ENCODE measurements at regions not wholly inside any gene's neighbourhood (a gene's known extent, or its start where the extent isn't known, plus 50 kb on each side); places are given as distances from the start of the nearest gene placed in this dataset.
"Not testable (repeated sequence)": the region's sequence is repeated elsewhere in the genome, so short reads cannot be mapped to it uniquely, and the experiment has no call there.

DNA sequence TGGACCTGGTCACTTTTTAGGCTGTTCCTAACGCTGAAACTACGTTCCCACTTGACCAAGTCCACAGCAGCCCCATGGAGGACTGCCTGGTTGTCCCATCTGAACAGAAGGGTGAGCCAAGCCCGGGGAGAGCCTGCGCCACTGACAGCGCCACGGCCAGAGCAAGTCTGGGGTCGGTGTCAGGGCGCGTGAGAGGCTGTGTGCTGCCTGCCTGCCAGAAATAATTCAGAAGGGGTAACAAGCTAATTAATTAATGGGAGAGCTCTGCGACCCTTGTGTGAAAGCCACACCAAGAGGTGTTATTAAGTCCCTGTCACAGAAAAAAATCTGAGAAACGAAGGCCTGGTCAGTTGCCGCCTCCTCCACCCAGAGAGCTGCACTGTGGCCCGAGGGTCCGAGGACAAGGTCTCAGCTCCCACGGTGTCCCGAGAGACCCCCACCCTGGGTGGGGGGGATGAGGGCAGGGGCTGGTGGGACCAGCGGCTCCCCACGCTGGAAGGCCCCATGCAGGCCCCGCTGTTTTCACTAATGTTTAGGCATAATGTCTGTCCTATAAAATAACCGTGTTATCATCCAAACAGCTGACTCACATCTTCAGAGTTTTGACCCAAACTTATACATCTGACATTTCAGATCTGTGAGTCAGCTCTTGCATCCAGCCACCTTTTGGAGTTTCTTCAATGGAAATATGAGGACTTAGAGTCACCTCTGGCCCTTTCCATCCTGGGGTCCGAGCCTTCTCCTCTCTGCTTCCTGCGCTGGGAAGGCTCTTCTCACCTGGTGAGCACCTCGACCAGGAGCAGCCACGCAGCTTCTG is 58.5 kb downstream of the DLL1 start:
- DNase-seq, result no peak

DNA sequence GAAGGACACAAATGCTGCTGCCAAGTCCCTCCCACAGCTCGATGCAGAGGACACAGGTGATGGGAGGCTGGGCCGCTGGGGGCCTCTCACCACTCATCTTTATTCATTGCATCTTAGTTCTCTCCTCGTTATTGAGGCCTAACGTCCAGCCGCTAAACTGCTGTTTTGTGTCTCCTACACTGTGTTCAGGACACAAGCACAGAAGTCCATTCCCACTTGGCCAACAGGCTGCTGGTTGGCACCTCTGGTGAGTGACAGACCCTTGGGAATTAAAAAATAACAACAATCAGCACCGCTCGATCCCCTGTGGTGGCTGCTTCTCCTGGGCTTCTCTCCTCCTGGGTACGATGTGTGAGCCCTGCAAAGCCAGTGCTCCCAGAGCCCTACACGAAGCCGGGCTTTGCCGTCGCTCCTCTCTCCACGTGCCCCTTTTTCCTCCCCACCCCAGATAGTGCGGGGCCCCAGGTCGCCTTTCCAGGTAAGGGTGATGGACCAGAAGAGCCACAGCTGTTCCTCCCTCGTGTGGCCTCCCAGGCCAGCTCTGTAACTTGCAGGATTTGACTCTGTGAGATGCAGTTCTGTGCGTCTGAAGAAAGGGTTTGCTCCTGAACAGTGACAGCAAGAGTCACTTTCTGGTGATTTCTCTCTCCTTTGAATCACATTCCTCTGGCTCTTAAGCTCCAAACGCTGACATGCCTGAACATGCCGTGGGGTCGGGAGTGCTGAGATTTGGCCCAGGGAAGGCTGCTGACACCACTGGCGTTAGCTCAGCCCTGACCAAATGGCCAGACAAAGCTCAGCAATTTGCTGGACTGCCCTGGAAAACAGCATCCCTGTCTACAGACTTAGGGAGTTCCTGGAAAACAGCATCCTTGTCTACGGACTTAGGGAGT is 59.3 kb downstream of the DLL1 start:
- no peak for DNase-seq

DNA sequence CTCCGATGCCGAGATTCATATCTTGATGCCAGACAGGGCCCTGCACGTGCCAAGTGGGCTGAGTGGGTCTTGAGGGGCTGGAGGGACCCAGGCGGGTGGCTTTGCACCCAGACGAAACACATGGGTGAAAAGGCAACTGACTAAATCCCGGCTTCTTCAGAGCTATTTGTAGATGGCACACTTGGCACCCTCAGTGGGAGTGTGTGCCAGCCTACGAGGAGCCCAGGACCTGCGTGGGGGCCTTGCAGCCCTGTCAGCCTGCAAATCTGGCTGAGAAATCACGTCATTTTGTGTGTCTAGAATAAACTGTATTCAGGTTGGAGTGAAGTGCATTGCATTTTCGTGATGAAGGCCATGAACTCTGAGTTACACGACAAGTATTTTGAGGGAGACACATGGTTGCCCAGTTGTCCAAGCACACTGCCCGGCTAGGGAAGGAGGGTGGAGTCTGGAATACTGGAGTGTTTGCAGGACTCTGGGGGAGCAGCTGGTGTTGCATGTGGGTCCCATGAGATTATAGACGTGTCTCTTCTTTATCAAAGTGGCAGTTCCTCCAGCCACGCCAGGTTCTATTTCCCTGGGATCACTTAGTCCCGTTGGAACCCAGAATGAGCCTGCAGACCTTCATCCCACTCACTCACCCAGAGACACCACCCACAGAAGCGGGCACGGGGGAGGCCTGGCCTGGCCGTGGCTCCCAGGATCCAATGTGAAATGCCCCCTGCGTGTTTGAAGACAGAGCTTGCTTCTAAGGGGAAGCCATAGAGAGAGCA is 60.2 kb downstream of the DLL1 start:
- DNase-seq, result no peak

GRCh38 chr6:170229851-170230519 is 60.9 kb downstream of the DLL1 start:
- no peak for DNase-seq

DNA sequence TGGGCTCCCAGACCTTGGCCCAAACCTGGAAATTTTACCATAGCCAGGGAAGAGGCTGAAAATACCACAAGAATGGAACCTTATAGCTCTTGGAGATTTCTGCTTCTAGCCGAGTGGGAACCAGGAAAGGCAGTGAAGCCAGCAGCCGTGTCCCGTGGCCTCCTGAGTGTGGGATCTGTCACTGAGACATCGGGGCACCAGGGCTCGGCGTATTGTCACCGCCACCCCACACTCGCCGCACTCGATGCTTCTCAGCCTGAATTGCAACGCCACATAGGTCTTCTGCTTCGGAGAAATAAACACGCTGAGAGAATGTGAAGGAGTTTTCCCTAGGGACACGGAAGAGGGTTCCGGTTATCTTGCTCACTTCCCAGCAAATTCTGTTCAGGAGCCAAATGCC is 61.5 kb downstream of the DLL1 start:
- DNase-seq, result no peak

DNA sequence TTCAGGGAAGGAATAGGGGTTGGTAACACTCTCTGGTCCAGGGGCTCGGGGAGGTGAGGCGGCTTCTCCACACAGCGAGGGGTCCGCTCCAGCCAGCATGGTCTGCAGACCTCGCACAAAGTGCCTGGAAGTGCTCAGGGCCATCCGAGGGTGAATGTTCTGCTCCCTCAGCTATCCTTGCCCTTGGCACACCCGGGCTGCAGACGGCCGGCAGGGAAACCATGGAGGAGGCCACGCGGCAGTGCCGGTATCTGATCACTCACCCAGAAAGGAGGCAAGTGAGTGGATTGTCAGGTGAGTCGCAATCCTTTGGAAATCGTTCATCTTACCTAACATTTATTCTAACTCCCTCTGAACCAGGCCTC is 62.0 kb downstream of the DLL1 start:
- no peak for DNase-seq

GRCh38 chr6:170227996-170228945 is 62.6 kb downstream of the DLL1 start:
- DNase-seq, result no peak

DNA sequence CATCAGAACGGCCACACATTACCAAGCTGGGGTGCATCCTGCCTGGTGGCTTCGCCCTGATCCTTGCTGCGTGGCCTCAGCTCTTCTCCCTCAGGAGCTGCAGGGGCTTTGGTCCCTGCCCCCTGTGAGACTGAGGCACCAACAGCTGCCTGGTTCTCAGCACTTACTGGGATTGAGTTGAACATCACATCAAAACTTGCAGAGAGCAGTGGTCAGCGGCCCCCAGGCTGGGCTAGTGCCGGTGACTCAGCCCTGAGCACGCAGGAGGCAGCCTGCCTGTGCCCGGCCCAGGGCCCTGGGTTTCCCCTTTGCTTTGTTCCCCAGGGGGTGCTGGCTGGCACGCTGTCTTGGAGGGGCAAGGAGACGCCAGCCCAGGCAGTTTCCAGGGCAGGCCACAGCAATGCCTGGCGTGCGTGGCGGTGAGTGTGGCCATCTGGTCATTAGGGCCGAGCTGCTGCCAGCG is 63.3 kb downstream of the DLL1 start:
- DNase-seq, result no peak

DNA sequence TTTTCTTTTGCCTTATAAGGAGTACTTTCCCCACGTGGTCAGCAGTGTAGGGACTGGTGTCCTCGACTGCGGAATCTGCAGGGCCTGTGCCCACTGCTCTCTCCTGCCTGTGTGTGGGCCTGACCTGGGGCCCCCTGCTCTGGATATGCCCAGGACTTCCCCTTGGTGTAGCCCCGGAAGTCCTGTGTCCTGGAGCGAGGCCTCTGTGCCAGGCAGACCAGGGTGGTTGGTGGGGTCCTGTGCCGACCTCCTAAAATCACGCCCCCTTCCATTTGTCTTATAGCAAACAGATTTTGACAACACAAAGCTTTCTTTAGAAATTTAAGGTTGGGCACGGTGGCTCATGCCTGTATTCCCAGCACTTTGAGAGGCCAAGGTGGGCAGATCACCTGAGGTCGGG is 64.2 kb downstream of the DLL1 start:
- no peak for DNase-seq

- DNase-seq, result no peak
Observed at GRCh38 chr6:170225852-170226417, 64.9 kb downstream of the DLL1 start.

- no peak for DNase-seq
Observed at GRCh38 chr6:170224694-170225660, 65.9 kb downstream of the DLL1 start.

DNA sequence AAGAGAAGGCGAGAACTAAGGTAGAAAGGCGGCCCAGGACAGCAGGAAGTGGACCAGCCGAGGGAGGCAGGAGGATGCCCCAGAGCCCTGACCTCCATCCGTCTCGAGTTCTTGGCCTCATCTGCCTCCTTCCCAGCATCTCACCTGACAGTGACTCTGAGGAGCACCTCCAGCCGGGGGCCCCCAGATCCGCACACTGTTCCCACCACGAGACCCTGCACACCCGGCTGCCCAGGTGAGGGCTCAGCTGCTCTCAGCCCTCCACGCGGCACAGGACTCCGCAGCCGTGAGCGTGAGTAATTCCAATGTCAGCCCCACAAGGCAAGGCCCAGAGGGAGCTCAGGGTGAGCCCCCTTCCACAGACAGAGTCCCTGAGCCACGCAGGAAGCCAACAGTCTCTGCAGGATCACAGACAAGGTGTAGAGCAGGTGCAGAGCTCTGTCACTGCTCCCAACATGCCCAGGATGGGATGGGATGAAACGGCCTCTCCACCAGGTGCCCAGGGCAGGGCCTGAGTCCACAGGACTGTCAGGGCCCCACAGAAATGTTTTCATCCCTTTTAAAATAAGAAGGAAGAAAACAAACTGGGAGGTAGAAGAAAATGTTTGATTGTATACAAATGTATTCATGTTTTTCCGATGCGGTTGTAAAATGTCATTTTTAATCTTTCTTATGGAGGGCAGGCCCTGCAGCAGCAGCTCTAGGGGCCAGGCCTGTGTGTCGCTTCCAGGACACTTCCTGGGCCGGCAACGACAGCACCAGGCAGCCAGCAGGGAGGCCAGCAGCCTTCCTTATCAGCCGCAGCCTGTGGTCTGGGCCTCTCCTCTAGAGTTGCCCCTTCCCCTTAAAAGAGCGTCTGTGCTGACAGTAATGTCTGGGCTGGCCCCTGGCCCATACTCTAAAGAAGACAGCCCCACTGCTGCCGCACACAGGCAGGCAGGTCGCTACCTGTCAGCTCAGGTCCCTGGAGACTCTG is 66.9 kb downstream of the DLL1 start:
- DNase-seq, result no peak

DNA sequence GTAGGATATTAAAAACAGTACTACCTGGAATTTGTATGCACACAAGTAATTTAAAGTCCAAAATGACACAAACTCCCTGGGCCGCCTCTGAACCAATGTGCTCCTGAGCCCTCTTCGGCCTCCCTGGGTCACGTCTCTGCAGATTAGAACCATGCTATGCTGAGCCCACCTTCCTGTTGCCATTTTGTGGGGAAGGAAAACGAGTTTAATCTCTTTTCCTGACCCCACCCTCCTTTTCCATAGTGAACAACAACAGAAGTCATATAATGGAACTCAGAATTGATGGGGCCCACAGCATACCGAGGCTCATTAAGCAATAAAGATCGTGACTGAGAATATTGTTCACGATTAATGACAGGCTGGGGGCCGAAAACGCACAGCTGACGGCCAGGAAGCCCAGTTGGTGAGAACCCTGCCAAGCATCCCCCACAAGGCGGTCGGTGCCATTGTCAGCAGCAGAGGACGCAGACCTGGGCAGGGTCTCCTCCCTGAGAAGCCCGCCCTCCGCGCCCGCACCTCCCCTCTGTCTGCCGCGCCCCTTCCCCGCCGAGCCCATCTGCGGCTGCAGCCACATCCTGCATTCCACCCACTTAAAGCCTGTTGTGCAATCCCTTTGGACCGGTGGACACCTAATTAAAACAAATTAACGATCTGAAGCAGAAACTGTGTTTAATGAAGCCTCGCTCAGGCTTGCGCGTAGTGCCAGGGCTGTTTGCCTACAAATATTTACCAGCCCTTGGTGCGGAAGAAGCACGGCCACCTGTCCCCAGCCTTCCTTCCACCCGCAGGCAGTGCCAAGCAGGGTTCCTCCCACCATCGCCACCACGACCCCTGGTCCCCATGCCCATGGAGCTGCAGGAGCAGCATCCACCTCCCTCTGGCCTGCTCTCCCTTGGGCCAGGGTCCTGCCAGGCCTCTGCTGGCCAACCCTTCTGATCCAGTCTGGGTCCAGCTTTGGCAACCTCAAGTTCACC is 68.1 kb downstream of the DLL1 start:
- DNase-seq, result no peak

- DNase-seq, result no peak
Observed at GRCh38 chr6:170221753-170222400, 69.0 kb downstream of the DLL1 start.

DNA sequence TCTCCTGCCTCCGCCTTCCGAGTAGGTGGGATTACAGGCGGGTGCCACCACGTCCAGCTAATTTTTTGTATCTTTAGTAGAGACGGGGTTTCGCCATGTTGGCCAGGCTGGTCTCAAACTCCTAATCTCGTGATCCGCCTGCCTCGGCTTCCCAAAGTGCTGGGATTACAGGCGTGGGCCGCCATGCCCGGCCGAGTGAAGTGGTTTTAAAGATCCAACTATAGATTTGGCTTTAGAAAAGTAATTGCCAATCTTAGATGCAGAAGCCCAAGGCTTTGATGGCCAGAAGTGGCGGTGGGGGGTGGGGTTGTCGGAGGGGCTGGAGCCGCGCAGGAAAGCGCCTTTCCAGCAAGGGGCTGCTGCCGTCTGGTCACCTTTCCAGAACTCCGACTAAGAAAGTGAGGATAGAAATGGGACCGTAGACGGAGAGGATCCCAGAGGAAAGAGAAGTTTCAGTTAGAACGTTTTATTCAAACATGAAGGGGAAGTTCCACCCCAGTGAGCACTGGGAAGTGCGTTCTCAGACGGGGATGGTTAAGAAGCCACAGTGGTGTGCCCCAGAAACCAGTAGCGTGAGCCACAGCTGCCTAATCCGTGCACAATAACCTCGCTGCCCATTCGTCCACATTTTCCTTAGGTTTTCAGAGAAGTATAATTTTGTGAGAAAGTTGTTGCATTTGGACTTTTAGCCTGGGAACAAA is 69.7 kb downstream of the DLL1 start:
- DNase-seq, result no peak

- DNase-seq, result not testable (repeated sequence)
Observed at GRCh38 chr6:170213637-170214018, 77.2 kb downstream of the DLL1 start.

Data from activated T-cell treated with anti-CD3 and anti-CD28 coated beads for 4 hours (primary cell).